ENCODE measurements at regions not wholly inside any gene's neighbourhood (a gene's known extent, or its start where the extent isn't known, plus 50 kb on each side); places are given as distances from the start of the nearest gene placed in this dataset.

DNA sequence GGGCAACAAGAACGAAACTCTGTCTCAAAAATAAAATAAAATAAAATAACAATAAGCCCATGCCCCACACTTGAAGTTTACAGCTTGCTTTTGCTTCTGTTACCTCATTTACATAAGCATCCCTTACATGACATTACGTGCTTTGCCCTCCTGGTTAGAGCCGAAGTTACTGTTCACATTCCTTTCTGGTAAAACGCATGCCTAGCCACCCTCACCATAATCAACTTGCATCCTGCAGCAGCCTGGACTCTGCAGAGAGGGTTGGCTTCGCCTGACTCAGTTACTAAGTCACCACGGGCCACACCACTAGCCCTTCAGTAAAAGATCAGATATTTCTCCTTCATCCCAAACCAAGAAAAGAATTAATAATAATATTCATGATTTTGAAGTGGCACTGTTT is 736.0 kb upstream of the AUTS2 start:
- TF ChIP-seq, protein P1, sequence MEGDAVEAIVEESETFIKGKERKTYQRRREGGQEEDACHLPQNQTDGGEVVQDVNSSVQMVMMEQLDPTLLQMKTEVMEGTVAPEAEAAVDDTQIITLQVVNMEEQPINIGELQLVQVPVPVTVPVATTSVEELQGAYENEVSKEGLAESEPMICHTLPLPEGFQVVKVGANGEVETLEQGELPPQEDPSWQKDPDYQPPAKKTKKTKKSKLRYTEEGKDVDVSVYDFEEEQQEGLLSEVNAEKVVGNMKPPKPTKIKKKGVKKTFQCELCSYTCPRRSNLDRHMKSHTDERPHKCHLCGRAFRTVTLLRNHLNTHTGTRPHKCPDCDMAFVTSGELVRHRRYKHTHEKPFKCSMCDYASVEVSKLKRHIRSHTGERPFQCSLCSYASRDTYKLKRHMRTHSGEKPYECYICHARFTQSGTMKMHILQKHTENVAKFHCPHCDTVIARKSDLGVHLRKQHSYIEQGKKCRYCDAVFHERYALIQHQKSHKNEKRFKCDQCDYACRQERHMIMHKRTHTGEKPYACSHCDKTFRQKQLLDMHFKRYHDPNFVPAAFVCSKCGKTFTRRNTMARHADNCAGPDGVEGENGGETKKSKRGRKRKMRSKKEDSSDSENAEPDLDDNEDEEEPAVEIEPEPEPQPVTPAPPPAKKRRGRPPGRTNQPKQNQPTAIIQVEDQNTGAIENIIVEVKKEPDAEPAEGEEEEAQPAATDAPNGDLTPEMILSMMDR (conservative IDR thresholded peaks at IDR 0.05): no peak
- TF ChIP-seq ZFX (IDR thresholded peaks at IDR 0.05): no peak

All from C4-2B (cell line).